ENCODE measurements at regions not wholly inside any gene's neighbourhood (a gene's known extent, or its start where the extent isn't known, plus 50 kb on each side); places are given as distances from the start of the nearest gene placed in this dataset.

GRCh38 chr3:153830552-153830951 is 290.6 kb upstream of the ARHGEF26 start:
- no peak for TF ChIP-seq CTCF (IDR thresholded peaks at IDR 0.05; ENCODE audit: borderline replicate concordance, insufficient read depth, low read depth, low read length)
- H3K4me3 ChIP-seq (ENCODE audit: low read depth, low read length) = no peak overlapping the region

GRCh38 chr3:153835540-153835939 is 285.6 kb upstream of the ARHGEF26 start:
- peak; percentile 12; the same call in 1 of the 2 replicates for TF ChIP-seq CTCF (IDR thresholded peaks at IDR 0.05; ENCODE audit: borderline replicate concordance, insufficient read depth, low read depth, low read length)

DNA sequence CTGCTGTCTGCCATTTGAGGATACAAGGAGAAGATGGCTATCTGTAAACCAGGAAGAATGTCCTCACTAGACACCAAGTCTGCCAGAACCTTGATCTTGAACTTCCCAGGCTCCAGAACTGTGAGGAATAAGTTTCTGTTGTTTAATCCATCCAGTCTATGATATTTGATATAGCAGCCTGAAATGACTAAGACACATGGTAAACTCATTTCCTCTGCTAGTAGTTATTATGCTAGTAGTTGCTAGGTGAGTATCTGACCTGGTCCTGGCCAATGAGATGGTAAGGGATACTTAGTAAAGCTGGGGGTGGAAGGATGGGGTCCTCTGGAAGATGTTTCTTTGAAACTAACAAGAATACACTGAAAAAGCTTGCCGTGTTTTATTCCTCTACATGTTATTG is 280.7 kb upstream of the ARHGEF26 start:
- no peak for TF ChIP-seq CTCF (IDR thresholded peaks at IDR 0.05; ENCODE audit: borderline replicate concordance, insufficient read depth, low read depth, low read length)
- H3K4me3 ChIP-seq (ENCODE audit: low read depth, low read length) = no peak overlapping the region

More at GRCh38 chr3:153835540-153835939, 285.6 kb upstream of the ARHGEF26 start:
- no peak overlapping the region for H3K4me3 ChIP-seq (ENCODE audit: low read depth, low read length)

DNA sequence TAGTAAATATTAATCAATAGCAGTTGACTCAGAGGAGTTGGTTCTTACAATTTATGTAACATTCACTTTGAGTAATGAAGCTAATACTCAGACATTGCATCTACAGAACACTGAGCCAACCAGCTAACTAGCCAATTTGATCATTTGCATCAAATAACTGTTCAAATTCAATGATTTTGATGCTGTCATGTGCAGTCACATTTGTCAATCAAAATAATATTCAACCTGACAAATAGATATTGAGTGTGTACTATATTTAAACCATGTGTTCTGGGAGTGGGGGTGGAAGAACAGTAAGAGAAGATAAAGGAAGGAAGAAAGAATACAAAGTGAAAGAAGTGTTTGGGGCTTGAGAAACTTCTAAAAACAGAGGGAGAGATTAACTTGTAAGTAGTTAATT is 277.2 kb upstream of the ARHGEF26 start:
- TF ChIP-seq CTCF (IDR thresholded peaks at IDR 0.05; ENCODE audit: borderline replicate concordance, insufficient read depth, low read depth, low read length) = no peak
- H3K4me3 ChIP-seq (ENCODE audit: low read depth, low read length) = no peak overlapping the region

GRCh38 chr3:153845311-153845710 is 275.9 kb upstream of the ARHGEF26 start:
- no peak overlapping the region for H3K4me3 ChIP-seq (ENCODE audit: low read depth, low read length)
- no peak for TF ChIP-seq CTCF (IDR thresholded peaks at IDR 0.05; ENCODE audit: borderline replicate concordance, insufficient read depth, low read depth, low read length)

- no peak overlapping the region for H3K4me3 ChIP-seq (ENCODE audit: low read depth, low read length)
- TF ChIP-seq CTCF (IDR thresholded peaks at IDR 0.05; ENCODE audit: borderline replicate concordance, insufficient read depth, low read depth, low read length) = no peak
Measured at GRCh38 chr3:153848702-153849101, 272.5 kb upstream of the ARHGEF26 start.

GRCh38 chr3:153852355-153852754 is 268.8 kb upstream of the ARHGEF26 start:
- no peak for TF ChIP-seq CTCF (IDR thresholded peaks at IDR 0.05; ENCODE audit: borderline replicate concordance, insufficient read depth, low read depth, low read length)
- no peak overlapping the region for H3K4me3 ChIP-seq (ENCODE audit: low read depth, low read length)

Data from GM12875 (cell line).